ENCODE measurements at regions not wholly inside any gene's neighbourhood (a gene's known extent, or its start where the extent isn't known, plus 50 kb on each side); places are given as distances from the start of the nearest gene placed in this dataset.

- no peak for DNase-seq (ENCODE audit: low read depth in 4 of 4, low spot score in 3 of 4)
Measured at GRCh38 chr4:45368832-45369231, 642.5 kb upstream of the GNPDA2 start.

GRCh38 chr4:45363931-45364330, 637.6 kb upstream of the GNPDA2 start:
- DNase-seq (ENCODE audit: low read depth in 4 of 4, low spot score in 3 of 4), result no peak

GRCh38 chr4:45358573-45359506, 632.5 kb upstream of the GNPDA2 start:
- no peak for DNase-seq (ENCODE audit: low read depth in 4 of 4, low spot score in 3 of 4)

GRCh38 chr4:45353161-45353560, 626.8 kb upstream of the GNPDA2 start:
- DNase-seq (ENCODE audit: low read depth in 4 of 4, low spot score in 3 of 4), result no peak

GRCh38 chr4:45350438-45350837, 624.1 kb upstream of the GNPDA2 start:
- no peak for DNase-seq (ENCODE audit: low read depth in 4 of 4, low spot score in 3 of 4)

- DNase-seq (ENCODE audit: low read depth in 4 of 4, low spot score in 3 of 4), result no peak
Measured at GRCh38 chr4:45349859-45350258, 623.5 kb upstream of the GNPDA2 start.

- no peak for DNase-seq (ENCODE audit: low read depth in 4 of 4, low spot score in 3 of 4)
Measured at GRCh38 chr4:45346816-45347435, 620.6 kb upstream of the GNPDA2 start.

- DNase-seq (ENCODE audit: low read depth in 4 of 4, low spot score in 3 of 4), result no peak
Measured at GRCh38 chr4:45345558-45345957, 619.2 kb upstream of the GNPDA2 start.

- no peak for DNase-seq (ENCODE audit: low read depth in 4 of 4, low spot score in 3 of 4)
Measured at GRCh38 chr4:45331802-45332201, 605.4 kb upstream of the GNPDA2 start.

- no peak for DNase-seq (ENCODE audit: low read depth in 4 of 4, low spot score in 3 of 4)
Measured at GRCh38 chr4:45327544-45327943, 601.2 kb upstream of the GNPDA2 start.

GRCh38 chr4:45324455-45325417, 598.4 kb upstream of the GNPDA2 start:
- no peak for DNase-seq (ENCODE audit: low read depth in 4 of 4, low spot score in 3 of 4)

GRCh38 chr4:45323453-45324058, 597.2 kb upstream of the GNPDA2 start:
- DNase-seq (ENCODE audit: low read depth in 4 of 4, low spot score in 3 of 4), result no peak

GRCh38 chr4:45317739-45318138, 591.4 kb upstream of the GNPDA2 start:
- no peak for DNase-seq (ENCODE audit: low read depth in 4 of 4, low spot score in 3 of 4)

GRCh38 chr4:45317276-45317675, 590.9 kb upstream of the GNPDA2 start:
- DNase-seq (ENCODE audit: low read depth in 4 of 4, low spot score in 3 of 4), result no peak

- DNase-seq (ENCODE audit: low read depth in 4 of 4, low spot score in 3 of 4), result no peak
Measured at GRCh38 chr4:45316257-45316656, 589.9 kb upstream of the GNPDA2 start.

GRCh38 chr4:45302828-45303227, 576.5 kb upstream of the GNPDA2 start:
- no peak for DNase-seq (ENCODE audit: low read depth in 4 of 4, low spot score in 3 of 4)

GRCh38 chr4:45294464-45294863, 568.1 kb upstream of the GNPDA2 start:
- DNase-seq (ENCODE audit: low read depth in 4 of 4, low spot score in 3 of 4), result no peak

- no peak for DNase-seq (ENCODE audit: low read depth in 4 of 4, low spot score in 3 of 4)
Measured at GRCh38 chr4:45293335-45293734, 567.0 kb upstream of the GNPDA2 start.

- DNase-seq (ENCODE audit: low read depth in 4 of 4, low spot score in 3 of 4), result no peak
Measured at GRCh38 chr4:45292844-45293243, 566.5 kb upstream of the GNPDA2 start.

GRCh38 chr4:45284400-45285085, 558.2 kb upstream of the GNPDA2 start:
- no peak for DNase-seq (ENCODE audit: low read depth in 4 of 4, low spot score in 3 of 4)
